Keratinocyte (primary cell): ENCODE measurements at regions not wholly inside any gene's neighbourhood (a gene's known extent, or its start where the extent isn't known, plus 50 kb on each side); places are given as distances from the start of the nearest gene placed in this dataset.

Experiments used
- DNase-seq: peaks from one replicate; pipeline ENCODE4 v3.0.0-alpha.2; 2011; ENCODE audit warnings: low read depth, missing footprints, low spot score
- FAIRE-seq: peaks from 2 replicates; lab custom pipeline; 2011; peaks lifted over from hg19 to GRCh38; lab: Jason Lieb, UNC
- H2AFZ ChIP-seq: 2 replicates; pipeline ENCODE4 v1.6.0; 2012; ENCODE audit warnings: low read length, control low read depth, inconsistent platforms; ENCODE audit not compliant: control insufficient read depth
- H3K27ac ChIP-seq: 2 replicates; pipeline ENCODE4 v1.5.1; 2011; ENCODE audit warnings: low read length; ENCODE audit not compliant: control insufficient read depth, insufficient read depth
- H3K27me3 ChIP-seq: 3 replicates; pipeline ENCODE4 v1.6.0; 2011; ENCODE audit warnings: low read length; ENCODE audit not compliant: control insufficient read depth, insufficient read depth; ENCODE audit errors: extremely low read depth
- H3K36me3 ChIP-seq, 2 experiments: 2 replicates in 1 of 2; 3 replicates in 1 of 2; pipeline ENCODE4 v1.5.1; 2011; ENCODE audit warnings: low read length in 2 of 2, mild to moderate bottlenecking in 1 of 2; ENCODE audit not compliant: control insufficient read depth in 2 of 2, insufficient read depth in 2 of 2; ENCODE audit errors: extremely low read depth in 1 of 2
- H3K4me1 ChIP-seq: 3 replicates; pipeline ENCODE4 v1.5.1; 2011; ENCODE audit warnings: low read length; ENCODE audit not compliant: control insufficient read depth, insufficient read depth; ENCODE audit errors: extremely low read depth
- H3K4me2 ChIP-seq: 3 replicates; pipeline ENCODE4 v1.6.0; 2011; ENCODE audit warnings: low read depth, low read length; ENCODE audit not compliant: control insufficient read depth, insufficient read depth; ENCODE audit errors: extremely low read depth
- H3K4me3 ChIP-seq, 3 experiments: fragments of 200-600 bp in 1 of 3; sonication (generic) in 1 of 3; 2 replicates in 2 of 3; 3 replicates in 1 of 3; pipeline ENCODE4 v1.5.1; 2011 to 2016; ENCODE audit warnings: low read length in 3 of 3, mild to moderate bottlenecking in 3 of 3, control low read depth in 2 of 3, inconsistent platforms in 1 of 3, low read depth in 1 of 3, mixed read lengths in 1 of 3, mixed run types in 1 of 3, moderate library complexity in 1 of 3; ENCODE audit not compliant: control insufficient read depth in 2 of 3, insufficient read depth in 2 of 3; ENCODE audit errors: extremely low read depth in 1 of 3
- H3K79me2 ChIP-seq: 2 replicates; pipeline ENCODE4 v1.6.0; 2012; ENCODE audit warnings: low read length; ENCODE audit not compliant: control insufficient read depth, insufficient read depth
- H3K9ac ChIP-seq: 3 replicates; pipeline ENCODE4 v1.6.0; 2011; ENCODE audit warnings: low read length; ENCODE audit not compliant: control insufficient read depth, insufficient read depth; ENCODE audit errors: extremely low read depth
- H3K9me1 ChIP-seq: 3 replicates; pipeline ENCODE4 v1.6.0; 2011; ENCODE audit warnings: low read length; ENCODE audit not compliant: control insufficient read depth, insufficient read depth; ENCODE audit errors: extremely low read depth
- H3K9me3 ChIP-seq: 2 replicates; pipeline ENCODE4 v1.5.1; 2012; ENCODE audit warnings: low read depth, low read length; ENCODE audit not compliant: control insufficient read depth
- H4K20me1 ChIP-seq: 3 replicates; pipeline ENCODE4 v1.6.0; 2011; ENCODE audit warnings: low read length; ENCODE audit not compliant: control insufficient read depth, insufficient read depth; ENCODE audit errors: extremely low read depth
- EZH2 ChIP-seq: IDR thresholded peaks from one replicate; pipeline ENCODE4 v1.6.1; 2012; ENCODE audit warnings: inconsistent platforms, mild to moderate bottlenecking, low read length, moderate library complexity
- dilution Hi-C: fragments of 300-500 bp; cut with MboI; formaldehyde crosslinking; loops from one replicate; pipeline ENCODE4 v1.7.0; 2020; ENCODE audit warnings: low sequenced_read_pairs; ENCODE audit not compliant: extremely low pct_ligation_motif_present
- TF ChIP-seq, protein P1 (sequence below), 3 experiments: IDR thresholded peaks in 1 of 3; conservative IDR thresholded peaks in 1 of 3; optimal IDR thresholded peaks in 1 of 3; 2 replicates in 2 of 3; 3 replicates in 1 of 3; pipeline versions ENCODE3 to v1.5.1; 2011; ENCODE audit warnings: low read length in 3 of 3, mild to moderate bottlenecking in 3 of 3, moderate library complexity in 2 of 3, control low read depth in 1 of 3, inconsistent platforms in 1 of 3; ENCODE audit not compliant: insufficient read depth in 2 of 3; ENCODE audit errors: extremely low read depth in 1 of 3

DNA sequence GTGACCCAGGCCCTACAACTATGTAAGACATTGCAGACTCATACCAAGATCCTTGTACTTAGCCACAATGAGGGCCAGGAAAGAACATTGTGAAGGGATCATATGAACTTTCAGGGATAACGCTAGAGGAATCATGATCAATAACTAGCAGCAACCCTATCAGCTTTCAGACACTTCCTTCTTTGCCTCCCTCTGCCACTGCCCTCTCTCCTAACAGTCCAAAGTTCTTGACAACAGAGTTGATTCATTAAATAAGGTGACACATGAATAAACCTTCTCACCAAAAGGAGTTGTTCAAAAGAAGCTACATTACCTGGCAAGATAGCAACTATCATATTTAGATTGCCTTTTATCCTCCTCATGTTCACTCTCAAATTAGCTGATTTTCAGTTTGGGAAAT is 272.2 kb upstream of the DACH1 start:
- H3K9me3 ChIP-seq: no peaks in the 10 kb centered on the region
- no peak overlapping the region for H3K27ac ChIP-seq
- no peaks in the 10 kb centered on the region for H3K36me3 ChIP-seq
- no peak overlapping the region for H3K4me3 ChIP-seq
- H2AFZ ChIP-seq: no peak overlapping the region
- H3K4me1 ChIP-seq: peaks cover 4% of the 10 kb centered on the region
- no peaks in the 10 kb centered on the region for H3K9me1 ChIP-seq
- H3K4me2 ChIP-seq: no peak overlapping the region
- DNase-seq (no peak), FAIRE-seq (no peak)
- H4K20me1 ChIP-seq: no peaks in the 10 kb centered on the region
- no peaks in the 10 kb centered on the region for H3K79me2 ChIP-seq
- TF ChIP-seq, protein P1, sequence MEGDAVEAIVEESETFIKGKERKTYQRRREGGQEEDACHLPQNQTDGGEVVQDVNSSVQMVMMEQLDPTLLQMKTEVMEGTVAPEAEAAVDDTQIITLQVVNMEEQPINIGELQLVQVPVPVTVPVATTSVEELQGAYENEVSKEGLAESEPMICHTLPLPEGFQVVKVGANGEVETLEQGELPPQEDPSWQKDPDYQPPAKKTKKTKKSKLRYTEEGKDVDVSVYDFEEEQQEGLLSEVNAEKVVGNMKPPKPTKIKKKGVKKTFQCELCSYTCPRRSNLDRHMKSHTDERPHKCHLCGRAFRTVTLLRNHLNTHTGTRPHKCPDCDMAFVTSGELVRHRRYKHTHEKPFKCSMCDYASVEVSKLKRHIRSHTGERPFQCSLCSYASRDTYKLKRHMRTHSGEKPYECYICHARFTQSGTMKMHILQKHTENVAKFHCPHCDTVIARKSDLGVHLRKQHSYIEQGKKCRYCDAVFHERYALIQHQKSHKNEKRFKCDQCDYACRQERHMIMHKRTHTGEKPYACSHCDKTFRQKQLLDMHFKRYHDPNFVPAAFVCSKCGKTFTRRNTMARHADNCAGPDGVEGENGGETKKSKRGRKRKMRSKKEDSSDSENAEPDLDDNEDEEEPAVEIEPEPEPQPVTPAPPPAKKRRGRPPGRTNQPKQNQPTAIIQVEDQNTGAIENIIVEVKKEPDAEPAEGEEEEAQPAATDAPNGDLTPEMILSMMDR (optimal IDR thresholded peaks at IDR 0.05 in 1 of 3, IDR thresholded peaks at IDR 0.05 in 1 of 3, conservative IDR thresholded peaks at IDR 0.05 in 1 of 3; ENCODE audit: extremely low read depth in 1 of 3, insufficient read depth in 2 of 3, low read length in 3 of 3): no peak
- no peak for TF ChIP-seq EZH2
- H3K9ac ChIP-seq: no peak overlapping the region
- no peaks in the 10 kb centered on the region for H3K27me3 ChIP-seq
- dilution Hi-C loops: no loop called here

DNA sequence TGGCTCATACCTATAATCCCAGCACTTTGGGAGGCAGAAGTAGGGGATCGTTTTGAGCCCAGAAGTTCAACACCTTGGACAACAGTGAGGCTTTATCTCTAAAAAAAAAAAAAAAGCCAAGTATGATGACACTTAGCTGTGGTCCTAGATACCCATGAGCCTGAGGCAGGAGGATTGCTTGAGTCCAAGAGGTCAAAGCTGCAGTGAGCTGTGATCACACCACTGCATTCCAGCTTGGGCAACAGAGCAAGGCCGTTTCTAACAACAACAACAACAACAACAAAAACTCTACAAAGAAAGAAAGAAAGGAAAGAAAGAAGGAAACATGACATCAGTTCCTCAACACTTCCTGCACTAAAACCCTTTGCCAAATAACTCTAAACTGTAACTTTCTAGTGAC is 265.1 kb upstream of the DACH1 start:
- Histone ChIP-seq H3K4me1 (no peaks in the 10 kb centered on the region), H3K79me2 (no peaks in the 10 kb centered on the region), H3K4me2 (no peak overlapping the region), H3K27ac (no peak overlapping the region), H3K36me3 (no peaks in the 10 kb centered on the region), H3K4me3 (no peak overlapping the region), H3K9ac (no peak overlapping the region), H2AFZ (no peak overlapping the region), H3K27me3 (no peaks in the 10 kb centered on the region), H4K20me1 (no peaks in the 10 kb centered on the region), H3K9me3 (no peaks in the 10 kb centered on the region), H3K9me1 (no peaks in the 10 kb centered on the region)
- no peak for FAIRE-seq
- DNase-seq: no peak
- dilution Hi-C loops: no loop called here
- TF ChIP-seq, protein P1 (optimal IDR thresholded peaks at IDR 0.05 in 1 of 3, IDR thresholded peaks at IDR 0.05 in 1 of 3, conservative IDR thresholded peaks at IDR 0.05 in 1 of 3; ENCODE audit: extremely low read depth in 1 of 3, insufficient read depth in 2 of 3, low read length in 3 of 3): no peak
- TF ChIP-seq EZH2: no peak
